HCT116 (cell line): ENCODE measurements at regions not wholly inside any gene's neighbourhood (a gene's known extent, or its start where the extent isn't known, plus 50 kb on each side); places are given as distances from the start of the nearest gene placed in this dataset.

ENCODE experiments used
- CEBPB ChIP-seq: IDR thresholded peaks from 2 replicates; pipeline ENCODE4 v1.6.1; 2012; ENCODE audit warnings: low read depth
- ELF1 ChIP-seq: IDR thresholded peaks from 2 replicates; pipeline ENCODE4 v1.6.1; 2012; ENCODE audit warnings: low read depth, borderline replicate concordance
- EZH2 ChIP-seq: fragments of 200-600 bp; sonication (generic); IDR thresholded peaks from 2 replicates; pipeline ENCODE4 v1.6.1; 2017; ENCODE audit warnings: antibody characterized with exemption, mixed run types
- EZH2phosphoT487 ChIP-seq: fragments of 200-600 bp; IDR thresholded peaks from 2 replicates; pipeline ENCODE4 v1.6.1; 2018; ENCODE audit warnings: antibody characterized with exemption, borderline replicate concordance
- JUND ChIP-seq: IDR thresholded peaks from 2 replicates; pipeline ENCODE4 v1.6.1; 2012
- POLR2A ChIP-seq: IDR thresholded peaks from 2 replicates; pipeline ENCODE4 v1.7.0; 2011; ENCODE audit warnings: borderline replicate concordance; ENCODE audit not compliant: insufficient read depth, insufficient read length; ENCODE audit errors: extremely low read depth
- POLR2AphosphoS5 ChIP-seq: IDR thresholded peaks from 2 replicates; pipeline ENCODE4 v1.6.1; 2011; ENCODE audit warnings: mild to moderate bottlenecking, low read depth, low read length, moderate library complexity
- RAD21 ChIP-seq: IDR thresholded peaks from 2 replicates; pipeline ENCODE4 v1.6.1; 2012; ENCODE audit warnings: low read depth, mild to moderate bottlenecking
- SP1 ChIP-seq: IDR thresholded peaks from 2 replicates; pipeline ENCODE4 v1.6.1; 2012; ENCODE audit warnings: low read depth
- SRF ChIP-seq: IDR thresholded peaks from 2 replicates; pipeline ENCODE4 v1.6.1; 2012; ENCODE audit warnings: low read depth
- ZNF274 ChIP-seq: fragments of 200-500 bp; sonication (Bioruptor generic); IDR thresholded peaks from 2 replicates; pipeline ENCODE4 v1.6.1; 2014; ENCODE audit warnings: mild to moderate bottlenecking, low read depth, low read length, inconsistent platforms
- TF ChIP-seq, protein P1 (sequence below), 3 experiments: fragments of 200-600 bp in 1 of 3; sonication (generic) in 1 of 3; IDR thresholded peaks in 2 of 3; conservative IDR thresholded peaks in 1 of 3; 2 replicates each; pipeline ENCODE4 v1.5.1; 2012 to 2017; ENCODE audit warnings: low read depth in 2 of 3, low read length in 2 of 3, antibody characterized with exemption in 1 of 3, borderline replicate concordance in 1 of 3, control low read depth in 1 of 3, mild to moderate bottlenecking in 1 of 3, mixed read lengths in 1 of 3, mixed run types in 1 of 3, moderate library complexity in 1 of 3; ENCODE audit not compliant: insufficient read depth in 1 of 3
- TF ChIP-seq, protein P2 (sequence below): IDR thresholded peaks from 2 replicates; pipeline ENCODE4 v1.6.1; 2012; ENCODE audit warnings: low read depth
- TF ChIP-seq, protein P3 (sequence below): IDR thresholded peaks from 2 replicates; pipeline ENCODE4 v1.6.1; 2012

DNA sequence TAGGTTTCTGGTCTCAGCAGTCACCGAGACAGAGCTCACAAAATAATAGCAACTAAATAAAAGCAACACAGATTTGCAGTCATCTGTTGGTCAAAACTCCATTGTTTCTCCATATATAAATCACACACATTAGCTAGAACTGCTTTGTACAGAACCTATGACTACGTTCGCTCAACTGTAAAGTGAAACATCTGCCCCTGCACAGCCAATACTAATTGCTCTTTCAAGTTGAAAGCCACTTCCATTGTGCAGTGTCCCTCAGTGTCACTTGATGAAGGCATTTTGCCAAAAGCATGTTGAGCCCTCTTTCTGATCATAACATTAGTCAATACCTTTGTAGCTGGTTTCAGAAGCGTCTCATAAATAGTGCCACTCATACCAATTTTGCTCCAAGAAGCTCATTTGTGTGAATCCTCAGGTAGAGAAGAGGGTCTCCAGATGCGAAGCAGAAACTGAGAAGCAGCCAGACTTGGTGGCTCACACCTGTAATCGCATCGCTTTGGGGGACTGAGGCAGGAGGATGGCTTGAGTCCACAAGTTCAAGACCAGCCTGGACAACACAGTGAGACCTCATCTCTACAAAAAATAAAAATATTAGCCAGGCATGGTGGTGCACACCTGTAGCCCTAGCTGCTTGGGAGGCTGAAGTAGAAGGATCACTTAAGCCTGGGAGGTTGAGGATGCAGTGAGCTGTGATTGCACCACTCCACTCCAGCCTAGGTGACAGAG lies 68.9 kb downstream of the PERP start:
- TF ChIP-seq, protein P1, sequence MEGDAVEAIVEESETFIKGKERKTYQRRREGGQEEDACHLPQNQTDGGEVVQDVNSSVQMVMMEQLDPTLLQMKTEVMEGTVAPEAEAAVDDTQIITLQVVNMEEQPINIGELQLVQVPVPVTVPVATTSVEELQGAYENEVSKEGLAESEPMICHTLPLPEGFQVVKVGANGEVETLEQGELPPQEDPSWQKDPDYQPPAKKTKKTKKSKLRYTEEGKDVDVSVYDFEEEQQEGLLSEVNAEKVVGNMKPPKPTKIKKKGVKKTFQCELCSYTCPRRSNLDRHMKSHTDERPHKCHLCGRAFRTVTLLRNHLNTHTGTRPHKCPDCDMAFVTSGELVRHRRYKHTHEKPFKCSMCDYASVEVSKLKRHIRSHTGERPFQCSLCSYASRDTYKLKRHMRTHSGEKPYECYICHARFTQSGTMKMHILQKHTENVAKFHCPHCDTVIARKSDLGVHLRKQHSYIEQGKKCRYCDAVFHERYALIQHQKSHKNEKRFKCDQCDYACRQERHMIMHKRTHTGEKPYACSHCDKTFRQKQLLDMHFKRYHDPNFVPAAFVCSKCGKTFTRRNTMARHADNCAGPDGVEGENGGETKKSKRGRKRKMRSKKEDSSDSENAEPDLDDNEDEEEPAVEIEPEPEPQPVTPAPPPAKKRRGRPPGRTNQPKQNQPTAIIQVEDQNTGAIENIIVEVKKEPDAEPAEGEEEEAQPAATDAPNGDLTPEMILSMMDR (IDR thresholded peaks at IDR 0.05 in 2 of 3, conservative IDR thresholded peaks at IDR 0.05 in 1 of 3; ENCODE audit: borderline replicate concordance in 1 of 3, insufficient read depth in 1 of 3, low read depth in 2 of 3, low read length in 2 of 3): no peak
- TF ChIP-seq CEBPB: no peak
- TF ChIP-seq, protein P2, sequence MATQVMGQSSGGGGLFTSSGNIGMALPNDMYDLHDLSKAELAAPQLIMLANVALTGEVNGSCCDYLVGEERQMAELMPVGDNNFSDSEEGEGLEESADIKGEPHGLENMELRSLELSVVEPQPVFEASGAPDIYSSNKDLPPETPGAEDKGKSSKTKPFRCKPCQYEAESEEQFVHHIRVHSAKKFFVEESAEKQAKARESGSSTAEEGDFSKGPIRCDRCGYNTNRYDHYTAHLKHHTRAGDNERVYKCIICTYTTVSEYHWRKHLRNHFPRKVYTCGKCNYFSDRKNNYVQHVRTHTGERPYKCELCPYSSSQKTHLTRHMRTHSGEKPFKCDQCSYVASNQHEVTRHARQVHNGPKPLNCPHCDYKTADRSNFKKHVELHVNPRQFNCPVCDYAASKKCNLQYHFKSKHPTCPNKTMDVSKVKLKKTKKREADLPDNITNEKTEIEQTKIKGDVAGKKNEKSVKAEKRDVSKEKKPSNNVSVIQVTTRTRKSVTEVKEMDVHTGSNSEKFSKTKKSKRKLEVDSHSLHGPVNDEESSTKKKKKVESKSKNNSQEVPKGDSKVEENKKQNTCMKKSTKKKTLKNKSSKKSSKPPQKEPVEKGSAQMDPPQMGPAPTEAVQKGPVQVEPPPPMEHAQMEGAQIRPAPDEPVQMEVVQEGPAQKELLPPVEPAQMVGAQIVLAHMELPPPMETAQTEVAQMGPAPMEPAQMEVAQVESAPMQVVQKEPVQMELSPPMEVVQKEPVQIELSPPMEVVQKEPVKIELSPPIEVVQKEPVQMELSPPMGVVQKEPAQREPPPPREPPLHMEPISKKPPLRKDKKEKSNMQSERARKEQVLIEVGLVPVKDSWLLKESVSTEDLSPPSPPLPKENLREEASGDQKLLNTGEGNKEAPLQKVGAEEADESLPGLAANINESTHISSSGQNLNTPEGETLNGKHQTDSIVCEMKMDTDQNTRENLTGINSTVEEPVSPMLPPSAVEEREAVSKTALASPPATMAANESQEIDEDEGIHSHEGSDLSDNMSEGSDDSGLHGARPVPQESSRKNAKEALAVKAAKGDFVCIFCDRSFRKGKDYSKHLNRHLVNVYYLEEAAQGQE: no peak
- TF ChIP-seq, protein P3, sequence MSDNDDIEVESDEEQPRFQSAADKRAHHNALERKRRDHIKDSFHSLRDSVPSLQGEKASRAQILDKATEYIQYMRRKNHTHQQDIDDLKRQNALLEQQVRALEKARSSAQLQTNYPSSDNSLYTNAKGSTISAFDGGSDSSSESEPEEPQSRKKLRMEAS: no peak
- no peak for TF ChIP-seq POLR2A
- no peak for TF ChIP-seq EZH2
- TF ChIP-seq EZH2phosphoT487: no peak
- TF ChIP-seq POLR2AphosphoS5: no peak
- TF ChIP-seq SP1: no peak
- no peak for TF ChIP-seq ZNF274
- no peak for TF ChIP-seq RAD21
- no peak for TF ChIP-seq JUND
- TF ChIP-seq SRF: no peak
- TF ChIP-seq ELF1: no peak
